ENCODE measurements at regions not wholly inside any gene's neighbourhood (a gene's known extent, or its start where the extent isn't known, plus 50 kb on each side); places are given as distances from the start of the nearest gene placed in this dataset.
"Not testable (repeated sequence)": the region's sequence is repeated elsewhere in the genome, so short reads cannot be mapped to it uniquely, and the experiment has no call there.

- H3K4me3 ChIP-seq (ENCODE audit: control insufficient read depth, low read depth, low read length), result no peak overlapping the region
Measured at GRCh38 chr12:67047634-67048033, 221.5 kb upstream of the CAND1 start.

GRCh38 chr12:67048371-67048770, 220.8 kb upstream of the CAND1 start:
- no peak for TF ChIP-seq CTCF (conservative IDR thresholded peaks at IDR 0.05; ENCODE audit: control insufficient read depth, insufficient read depth, low read depth, low read length)
- no peak for DNase-seq (ENCODE audit: low read depth)
- no peak overlapping the region for H3K4me3 ChIP-seq (ENCODE audit: control insufficient read depth, low read depth, low read length)

More at GRCh38 chr12:67047634-67048033, 221.5 kb upstream of the CAND1 start:
- DNase-seq (ENCODE audit: low read depth), result no peak
- TF ChIP-seq CTCF (conservative IDR thresholded peaks at IDR 0.05; ENCODE audit: control insufficient read depth, insufficient read depth, low read depth, low read length), result no peak

- DNase-seq (ENCODE audit: low read depth); H3K4me3 ChIP-seq (ENCODE audit: control insufficient read depth, low read depth, low read length): not testable (repeated sequence)
Measured at GRCh38 chr12:67049199-67049598, 220.0 kb upstream of the CAND1 start.

- no peak for TF ChIP-seq CTCF (conservative IDR thresholded peaks at IDR 0.05; ENCODE audit: control insufficient read depth, insufficient read depth, low read depth, low read length)
- H3K4me3 ChIP-seq (ENCODE audit: control insufficient read depth, low read depth, low read length), result no peak overlapping the region
- DNase-seq (ENCODE audit: low read depth), result no peak
Measured at GRCh38 chr12:67052981-67053380, 216.2 kb upstream of the CAND1 start.

GRCh38 chr12:67056329-67056728, 212.8 kb upstream of the CAND1 start:
- DNase-seq (ENCODE audit: low read depth), result no peak
- no peak for TF ChIP-seq CTCF (conservative IDR thresholded peaks at IDR 0.05; ENCODE audit: control insufficient read depth, insufficient read depth, low read depth, low read length)
- no peak overlapping the region for H3K4me3 ChIP-seq (ENCODE audit: control insufficient read depth, low read depth, low read length)

- no peak for TF ChIP-seq CTCF (conservative IDR thresholded peaks at IDR 0.05; ENCODE audit: control insufficient read depth, insufficient read depth, low read depth, low read length)
- H3K4me3 ChIP-seq (ENCODE audit: control insufficient read depth, low read depth, low read length), result no peak overlapping the region
- no peak for DNase-seq (ENCODE audit: low read depth)
Measured at GRCh38 chr12:67057072-67057471, 212.1 kb upstream of the CAND1 start.

- no peak for DNase-seq (ENCODE audit: low read depth)
- no peak for TF ChIP-seq CTCF (conservative IDR thresholded peaks at IDR 0.05; ENCODE audit: control insufficient read depth, insufficient read depth, low read depth, low read length)
- H3K4me3 ChIP-seq (ENCODE audit: control insufficient read depth, low read depth, low read length), result no peak overlapping the region
Measured at GRCh38 chr12:67062193-67062592, 207.0 kb upstream of the CAND1 start.

Data from fibroblast of mammary gland (primary cell).